GM21423 (cell line): ENCODE measurements at regions not wholly inside any gene's neighbourhood (a gene's known extent, or its start where the extent isn't known, plus 50 kb on each side); places are given as distances from the start of the nearest gene placed in this dataset.

Experiments
- ATAC-seq: cut with Tn5 transposase; IDR thresholded peaks from one replicate; pipeline ENCODE4 v1.9.1; 2021; ENCODE audit warnings: mild to moderate bottlenecking, moderate library complexity; ENCODE audit not compliant: unreplicated experiment

DNA sequence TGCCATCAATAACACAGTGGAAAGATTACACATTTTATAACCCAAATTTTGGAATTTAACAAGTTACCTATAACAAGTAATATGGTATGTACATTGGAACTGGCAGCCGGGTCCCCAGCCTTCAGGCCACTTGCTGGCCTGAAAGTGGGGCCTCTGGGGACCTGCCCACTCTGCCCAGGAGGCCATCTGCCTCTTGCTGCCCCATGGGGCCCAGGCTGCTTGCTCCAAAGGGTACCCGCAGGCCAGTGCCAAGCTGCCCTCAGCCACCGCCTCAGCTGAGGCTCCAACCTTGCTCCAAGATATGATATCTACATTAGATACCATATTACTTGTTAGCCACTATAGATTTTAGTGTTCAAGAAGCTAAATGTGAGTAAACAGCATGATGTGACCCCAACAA lies 120.8 kb upstream of the TMEFF2 start:
- ATAC-seq: no peak

DNA sequence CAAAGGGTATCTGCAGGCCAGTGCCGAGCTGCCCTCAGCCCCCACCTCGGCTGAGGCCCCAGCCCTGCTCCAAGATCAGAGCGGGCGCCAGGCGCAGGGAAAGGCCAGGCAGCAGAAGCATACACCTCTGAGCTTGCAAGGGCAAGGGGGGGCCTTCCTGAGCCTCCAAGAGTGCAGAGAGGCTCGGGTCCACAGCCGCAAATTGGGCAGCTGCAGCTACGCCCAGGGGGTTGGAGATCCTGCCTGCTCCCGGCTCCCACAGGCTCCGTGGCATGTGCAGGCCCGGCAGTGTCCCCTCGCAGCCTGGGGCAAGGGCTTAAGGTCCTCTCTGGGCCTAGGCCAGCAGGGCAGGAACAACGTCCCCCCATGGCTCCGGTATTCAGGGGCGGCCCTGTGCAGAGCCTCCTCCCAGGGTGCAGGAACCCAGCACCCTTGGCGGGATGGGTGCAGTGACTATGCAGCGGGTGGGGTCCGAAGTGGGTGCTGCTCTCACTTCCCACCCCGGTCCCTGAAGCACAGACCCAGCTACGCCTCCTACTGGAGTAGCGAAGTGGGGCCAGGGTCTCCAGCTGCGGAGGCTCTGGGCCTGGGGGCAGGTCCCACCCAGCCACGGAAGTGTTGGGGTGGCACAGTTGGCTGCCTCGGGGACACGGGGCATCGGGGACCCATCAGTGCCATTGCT lies 120.2 kb upstream of the TMEFF2 start:
- ATAC-seq: no peak

DNA sequence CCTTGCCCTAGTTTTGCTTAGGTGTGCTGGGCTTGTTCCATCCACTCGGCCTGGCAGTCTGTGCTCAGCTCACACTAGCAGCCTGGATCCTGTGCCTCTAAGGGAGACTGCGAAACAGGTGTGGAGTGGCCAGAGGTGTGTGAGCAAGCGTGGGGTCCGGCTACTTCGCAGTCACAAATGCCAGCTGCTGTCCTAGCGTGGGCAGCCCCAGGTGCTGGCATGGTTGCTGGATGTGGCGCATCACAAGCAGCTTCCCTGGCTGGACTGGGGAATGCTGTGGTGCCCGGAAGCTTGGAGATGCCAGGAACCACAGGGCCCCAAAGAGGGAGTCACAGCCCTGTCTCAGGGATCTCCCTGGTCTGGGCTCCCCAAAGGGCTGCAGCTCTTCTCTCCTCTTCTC lies 119.0 kb upstream of the TMEFF2 start:
- no peak for ATAC-seq

DNA sequence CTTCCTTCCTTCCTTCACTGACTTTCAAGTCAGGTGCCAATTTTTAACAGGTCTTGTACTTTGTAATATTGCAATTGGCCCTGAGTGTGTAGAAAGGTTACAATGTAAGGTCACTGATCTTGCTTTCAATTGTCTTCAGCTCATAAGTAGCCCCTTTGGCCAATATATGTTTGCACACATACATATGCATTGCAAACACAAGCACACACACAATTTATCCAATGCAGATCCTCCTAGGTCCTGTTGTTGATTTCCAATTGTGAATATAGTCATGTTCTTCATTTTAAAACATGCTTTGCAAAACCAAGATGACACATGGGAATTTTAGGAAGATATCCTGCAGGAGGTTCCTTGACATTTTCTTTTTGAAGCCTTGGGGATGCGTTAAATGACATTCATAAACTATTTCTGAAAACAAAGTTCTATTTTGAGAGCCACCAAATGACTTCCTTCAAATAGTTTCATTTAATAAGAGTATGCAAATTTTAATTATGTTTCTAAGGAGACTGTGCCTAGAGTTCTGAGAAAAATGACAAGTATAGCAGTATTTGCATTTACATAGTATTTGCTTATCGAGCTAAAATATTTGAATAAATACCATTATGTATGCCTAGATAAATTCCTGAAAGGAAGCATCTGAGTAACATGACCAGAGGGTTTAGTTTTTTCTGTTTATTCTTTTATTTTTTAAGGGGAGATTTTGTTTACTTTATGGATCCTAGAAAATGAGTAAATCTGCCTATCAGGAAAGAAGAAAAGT lies 117.1 kb upstream of the TMEFF2 start:
- ATAC-seq: no peak

DNA sequence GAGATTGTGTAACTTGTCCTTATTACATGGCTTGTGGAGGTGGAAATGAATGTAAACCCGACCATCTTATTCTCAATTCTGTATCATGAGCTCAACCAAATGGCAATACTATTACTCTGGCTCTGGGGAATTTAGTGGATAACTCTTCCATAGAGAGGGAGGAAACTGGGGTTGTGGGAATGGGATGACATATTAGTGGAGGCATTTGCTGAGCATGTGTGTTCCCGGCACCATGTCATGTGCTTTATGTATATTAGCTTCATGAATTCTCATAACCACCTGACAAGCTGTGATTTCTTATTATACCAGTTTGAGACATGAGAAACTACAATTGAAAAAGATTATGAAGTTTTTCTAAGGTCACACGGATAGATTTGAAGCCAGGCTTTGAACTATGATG lies 112.8 kb upstream of the TMEFF2 start:
- ATAC-seq: no peak

DNA sequence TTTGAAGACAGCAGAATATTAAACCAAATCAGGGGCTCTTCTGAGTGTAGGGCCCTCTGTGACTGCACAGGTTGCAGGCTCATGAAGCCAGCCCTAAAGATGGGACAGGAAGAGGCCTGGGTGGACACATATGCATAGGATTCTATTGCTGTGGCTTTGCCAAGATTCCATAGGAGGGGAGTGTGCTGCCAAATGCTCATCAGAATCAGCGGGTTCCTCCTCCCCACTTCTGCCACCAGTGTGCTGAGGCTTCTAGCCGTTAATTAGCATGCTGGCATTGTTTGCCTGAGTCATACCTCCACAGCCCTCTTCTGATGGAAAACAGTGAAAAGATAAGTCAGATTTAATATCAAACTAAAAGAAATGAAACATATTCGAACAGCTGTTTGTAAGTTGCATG lies 103.9 kb upstream of the TMEFF2 start:
- no peak for ATAC-seq

DNA sequence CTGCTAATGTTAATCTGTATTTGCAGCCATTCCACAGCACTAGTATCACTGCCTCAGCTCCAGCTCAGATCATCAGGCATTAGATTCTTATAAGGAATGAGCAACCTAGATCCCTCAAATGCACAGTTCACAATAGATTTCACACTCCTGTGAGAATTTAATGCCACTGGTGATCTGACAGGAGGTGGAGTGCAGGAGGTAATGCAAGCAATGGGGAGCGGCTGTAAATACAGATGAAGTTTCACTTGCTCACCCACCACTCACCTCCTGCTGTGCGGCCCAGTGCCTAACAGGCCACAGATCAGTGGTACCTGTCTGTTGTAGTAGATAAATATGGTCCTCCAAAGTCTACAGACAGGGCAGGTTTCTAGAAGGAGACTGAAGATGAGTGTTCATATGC lies 97.7 kb upstream of the TMEFF2 start:
- no peak for ATAC-seq

DNA sequence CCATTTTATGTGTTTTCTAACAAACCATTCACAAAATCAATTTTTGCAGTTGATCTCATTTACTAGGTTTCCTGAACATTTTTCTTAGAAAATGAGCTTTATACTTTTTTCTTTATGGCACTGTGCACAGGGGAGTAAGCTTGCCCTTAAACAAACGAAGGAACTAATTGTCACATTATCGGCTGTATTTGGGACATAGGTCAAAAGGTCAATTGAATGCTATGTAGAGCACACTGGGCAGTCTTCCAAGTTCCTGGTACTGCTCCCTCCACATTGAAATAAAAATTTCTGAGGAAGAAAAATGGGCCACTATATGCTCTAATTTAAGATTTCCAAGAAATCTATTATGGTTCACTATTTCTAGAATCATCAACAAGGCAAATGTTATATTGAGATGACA lies 93.6 kb upstream of the TMEFF2 start:
- ATAC-seq: no peak

DNA sequence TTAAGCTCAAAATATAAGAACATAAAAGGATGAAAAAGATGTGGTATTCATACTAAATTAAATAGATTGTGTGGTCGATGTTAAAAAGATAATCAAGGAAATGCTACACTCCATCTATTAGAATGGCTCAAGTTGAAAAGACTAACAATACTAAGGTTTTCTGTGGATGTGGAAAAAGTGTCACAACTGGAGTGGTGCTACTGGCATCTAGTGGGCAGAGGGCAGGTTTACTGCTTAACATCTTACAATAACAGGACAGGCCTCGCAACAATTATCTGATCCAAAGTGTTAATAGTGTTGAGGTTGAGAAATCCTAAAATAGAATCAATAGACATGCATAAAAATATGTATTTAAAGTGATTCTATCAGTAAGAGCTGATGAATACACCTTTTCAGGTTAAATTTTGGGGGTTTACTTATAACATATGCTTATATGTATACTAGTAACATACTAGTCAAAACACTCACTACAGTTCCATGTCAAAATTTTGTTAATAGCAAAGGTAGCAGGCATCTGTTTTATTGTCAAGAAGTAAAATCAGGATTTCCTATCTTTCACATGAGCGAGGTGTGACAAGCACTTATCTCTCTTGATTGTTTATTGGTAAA lies 91.5 kb upstream of the TMEFF2 start:
- no peak for ATAC-seq

DNA sequence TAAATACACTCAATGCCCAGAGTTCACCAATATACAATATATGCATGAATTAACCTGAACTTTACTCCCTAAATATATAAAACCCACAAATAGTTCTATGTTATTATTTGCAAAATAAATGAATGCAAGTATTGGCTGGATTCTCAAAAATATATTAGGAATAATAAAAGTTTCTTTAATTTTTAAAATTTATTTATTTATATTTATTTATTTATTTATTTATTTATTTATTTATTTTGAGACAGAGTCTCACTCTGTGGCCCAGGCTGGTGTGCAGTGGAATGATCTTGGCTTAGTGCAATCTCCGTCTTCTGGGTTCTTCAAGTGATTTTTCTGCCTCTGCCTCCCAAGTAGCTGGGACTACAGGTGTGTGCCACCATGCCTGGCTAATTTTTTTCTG lies 88.7 kb upstream of the TMEFF2 start:
- ATAC-seq: no peak

DNA sequence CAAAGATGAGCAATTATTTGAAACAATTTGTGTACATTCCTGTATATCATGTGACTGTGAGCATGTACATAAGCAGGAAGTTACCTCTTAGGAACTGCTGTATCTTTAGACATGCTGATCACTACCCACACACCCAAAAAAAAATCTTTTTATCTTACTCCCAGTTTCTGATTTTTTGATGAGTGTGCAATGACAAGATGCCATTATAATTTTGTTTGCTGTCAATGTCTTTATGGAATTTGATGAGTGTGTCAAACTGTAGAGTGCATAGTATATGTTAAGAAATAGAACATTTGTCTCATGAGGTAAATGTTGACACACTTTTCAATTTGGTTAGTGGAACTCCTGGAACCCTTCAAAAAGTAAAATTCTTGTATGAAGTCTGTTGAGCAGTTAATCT lies 84.0 kb upstream of the TMEFF2 start:
- ATAC-seq: no peak

DNA sequence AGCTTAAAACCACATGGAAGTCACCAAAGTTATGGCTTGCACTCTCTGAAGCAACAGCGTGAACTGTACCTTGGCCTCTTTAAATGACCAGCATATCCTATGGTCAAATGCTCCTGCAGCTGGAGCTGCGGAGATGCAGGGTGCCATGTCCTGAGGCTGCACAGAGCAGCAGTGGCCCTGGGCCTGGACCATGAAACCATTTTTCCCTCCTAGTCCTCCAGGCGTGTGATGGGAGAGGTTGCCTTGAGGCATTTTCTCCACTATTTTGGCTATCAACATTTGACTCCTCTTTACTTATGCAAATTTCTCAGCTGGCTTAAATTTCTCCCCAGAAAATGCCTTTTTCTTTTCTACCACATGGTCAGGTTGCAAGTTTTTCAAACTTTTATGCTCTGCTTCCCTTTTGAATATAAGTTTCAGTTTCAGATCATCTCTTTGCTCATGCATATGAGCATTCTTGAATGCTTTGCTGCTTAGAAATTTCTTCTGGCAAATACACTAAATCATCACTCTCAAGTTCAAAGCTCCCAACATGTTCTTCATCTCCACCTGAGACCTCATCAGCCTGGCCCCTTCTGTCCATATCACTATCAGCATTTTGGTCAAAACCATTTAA lies 82.9 kb upstream of the TMEFF2 start:
- ATAC-seq: no peak

DNA sequence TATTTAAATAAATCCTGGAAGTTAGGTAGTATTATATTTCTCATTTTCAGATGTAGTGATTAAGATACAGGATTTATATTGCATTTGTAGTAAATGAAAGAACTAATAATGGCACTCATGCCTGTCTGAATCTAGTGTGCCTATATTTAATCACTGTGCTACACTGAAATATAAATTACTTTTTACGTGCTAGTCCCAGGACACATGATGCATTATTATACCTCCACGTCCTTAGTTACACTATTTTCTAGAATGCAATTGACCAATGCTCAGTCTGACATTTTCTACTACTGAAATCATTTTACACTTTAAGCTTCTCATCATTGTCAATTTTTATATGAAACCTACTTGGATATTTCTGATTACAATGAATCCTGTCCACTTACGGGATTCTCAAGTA lies 80.9 kb upstream of the TMEFF2 start:
- ATAC-seq: no peak

DNA sequence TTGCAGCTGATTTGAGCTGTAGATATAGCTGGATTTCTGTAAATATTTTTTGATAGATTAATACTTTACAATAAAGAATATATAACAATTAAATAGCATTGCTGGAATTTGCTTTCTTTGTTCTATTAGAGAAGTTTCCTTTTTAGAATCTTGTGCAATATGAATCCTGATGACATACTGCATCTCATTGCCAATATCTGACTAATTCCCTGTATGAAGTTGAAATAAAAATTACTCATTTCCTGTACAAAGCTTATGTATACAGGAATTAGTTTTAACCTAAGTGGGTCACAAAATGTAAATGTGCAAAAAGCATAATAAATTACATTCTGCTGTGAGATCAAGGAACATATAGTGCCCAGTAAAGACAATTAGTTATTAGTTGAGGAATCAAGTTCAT lies 72.8 kb upstream of the TMEFF2 start:
- ATAC-seq: no peak

DNA sequence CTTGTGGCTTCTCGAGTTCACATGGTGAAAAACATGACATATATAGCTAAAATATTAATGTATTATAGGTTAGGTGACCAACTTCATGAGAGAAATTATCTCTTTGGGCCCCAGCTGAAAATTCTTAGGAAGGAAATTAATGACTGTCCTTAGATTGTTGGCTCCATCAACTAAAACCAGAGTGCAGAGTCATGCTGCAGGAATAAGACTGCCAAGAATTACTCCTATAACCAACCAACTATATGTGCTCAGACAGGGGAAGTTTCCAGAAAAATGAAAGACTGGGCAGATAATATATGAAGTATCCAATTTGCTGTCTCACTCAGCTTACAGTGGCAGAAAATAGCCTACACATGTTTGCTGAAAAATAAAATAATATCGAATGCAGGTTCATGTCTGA lies 71.0 kb upstream of the TMEFF2 start:
- no peak for ATAC-seq

DNA sequence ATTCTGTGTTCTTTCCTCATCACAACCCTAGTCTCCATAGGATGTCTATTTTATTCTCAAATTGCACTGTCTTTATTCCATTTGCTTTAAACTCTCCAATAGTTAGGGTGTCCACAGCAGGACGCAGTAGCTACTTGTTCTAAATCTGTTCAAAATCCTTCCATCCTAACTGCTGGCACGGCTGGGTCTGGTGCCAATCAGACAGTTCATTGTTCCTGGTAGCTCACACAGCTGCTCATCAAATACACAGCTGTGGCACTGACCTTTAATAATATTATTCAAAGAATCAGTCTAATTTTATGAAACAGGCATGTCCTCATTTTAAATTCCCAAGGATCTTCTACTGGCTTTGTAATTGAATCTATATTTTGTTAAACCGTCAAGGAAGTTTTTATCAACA lies 59.7 kb upstream of the TMEFF2 start:
- no peak for ATAC-seq

DNA sequence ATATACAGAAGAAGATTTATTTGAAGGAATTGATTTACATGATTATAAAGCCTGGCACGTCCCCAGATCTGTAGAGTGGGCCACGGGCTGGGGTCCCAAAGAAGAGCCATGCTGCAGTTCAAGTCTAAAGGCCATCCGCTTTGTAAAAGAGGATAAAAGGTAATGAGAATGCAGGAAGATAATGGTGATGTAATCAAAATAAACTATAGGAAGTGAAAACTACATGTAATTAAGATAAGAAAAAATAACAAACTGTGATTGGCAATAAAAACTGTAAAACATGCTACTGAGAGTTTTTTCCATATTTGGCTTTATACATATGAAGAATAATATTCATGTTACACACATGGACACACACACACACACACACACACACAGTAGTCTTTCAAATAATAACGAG lies 59.0 kb upstream of the TMEFF2 start:
- no peak for ATAC-seq

DNA sequence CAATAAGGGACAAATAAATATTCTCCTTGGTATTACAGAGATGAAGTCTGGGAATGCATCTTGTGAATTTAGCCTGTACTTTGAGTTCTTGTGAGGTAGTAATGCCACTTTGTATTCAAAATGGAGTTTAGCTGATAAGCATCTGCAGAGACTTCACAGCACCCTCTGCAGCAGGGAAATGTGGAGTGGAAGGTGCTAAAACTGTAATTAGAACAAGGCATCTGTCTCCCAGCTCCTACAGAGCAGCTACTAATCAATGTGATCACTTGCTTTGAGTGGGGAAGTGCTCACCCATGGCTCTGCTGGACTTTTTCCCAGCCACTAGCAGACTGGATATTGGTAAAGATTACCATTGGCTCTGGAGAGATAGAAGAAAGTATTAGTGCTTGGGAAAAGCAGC lies 56.2 kb upstream of the TMEFF2 start:
- no peak for ATAC-seq

DNA sequence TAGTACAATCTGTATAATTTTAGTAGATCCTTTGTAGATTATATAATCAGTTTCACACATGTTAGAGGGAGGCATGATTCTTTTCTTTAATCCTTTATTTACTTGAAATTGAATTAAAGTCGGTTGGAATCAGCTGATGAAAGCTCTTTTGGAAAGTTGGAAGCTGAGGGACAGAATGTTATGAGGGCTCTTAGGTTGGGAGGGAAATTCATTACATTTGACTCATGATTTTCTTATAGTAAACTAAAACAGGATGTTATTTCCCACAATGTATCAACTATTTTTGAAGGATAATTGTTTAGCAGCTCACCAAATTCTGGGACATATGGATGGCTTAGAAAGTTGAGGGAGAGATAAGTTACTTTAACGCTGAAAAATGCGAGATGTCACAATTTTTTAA lies 52.7 kb upstream of the TMEFF2 start:
- no peak for ATAC-seq

DNA sequence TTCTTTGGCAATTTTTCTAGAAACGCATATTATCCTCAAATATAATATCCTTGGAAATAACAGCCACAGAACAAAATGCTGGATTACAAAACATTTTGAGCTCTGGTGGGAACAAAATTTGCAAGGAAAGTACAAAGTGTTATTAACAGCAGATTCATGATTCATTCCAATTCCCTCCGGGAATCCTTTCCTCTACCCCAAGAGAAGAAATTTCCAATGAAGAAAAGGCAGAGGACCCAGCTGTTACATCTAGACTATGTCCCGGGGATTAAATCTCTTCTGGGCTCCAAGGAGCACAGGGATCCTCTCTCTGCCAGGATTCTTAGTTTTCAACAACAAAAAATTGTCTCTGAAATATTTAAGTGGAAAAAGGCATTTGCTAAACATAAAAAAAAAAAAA lies 51.6 kb upstream of the TMEFF2 start:
- no peak for ATAC-seq

DNA sequence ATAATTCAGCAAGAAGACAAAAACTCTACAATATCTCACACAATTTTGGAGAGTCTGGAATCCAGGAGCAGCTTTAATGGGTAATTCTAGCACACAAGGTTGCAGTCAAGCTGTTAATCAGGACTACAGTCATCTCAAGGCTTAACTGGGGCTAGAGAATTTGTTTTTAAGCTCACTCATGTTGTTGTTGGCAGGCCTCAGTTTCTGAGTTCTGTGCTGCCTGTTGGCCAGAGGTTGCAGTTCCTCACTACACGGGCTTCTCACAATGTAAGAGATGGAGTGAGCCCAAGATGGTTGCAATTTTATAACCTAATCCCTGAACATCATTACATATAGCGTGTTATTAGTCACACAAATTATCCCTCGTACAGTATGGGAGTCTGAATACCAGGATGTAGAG lies 50.6 kb upstream of the TMEFF2 start:
- no peak for ATAC-seq
